ENCODE measurements at regions not wholly inside any gene's neighbourhood (a gene's known extent, or its start where the extent isn't known, plus 50 kb on each side); places are given as distances from the start of the nearest gene placed in this dataset.

DNA sequence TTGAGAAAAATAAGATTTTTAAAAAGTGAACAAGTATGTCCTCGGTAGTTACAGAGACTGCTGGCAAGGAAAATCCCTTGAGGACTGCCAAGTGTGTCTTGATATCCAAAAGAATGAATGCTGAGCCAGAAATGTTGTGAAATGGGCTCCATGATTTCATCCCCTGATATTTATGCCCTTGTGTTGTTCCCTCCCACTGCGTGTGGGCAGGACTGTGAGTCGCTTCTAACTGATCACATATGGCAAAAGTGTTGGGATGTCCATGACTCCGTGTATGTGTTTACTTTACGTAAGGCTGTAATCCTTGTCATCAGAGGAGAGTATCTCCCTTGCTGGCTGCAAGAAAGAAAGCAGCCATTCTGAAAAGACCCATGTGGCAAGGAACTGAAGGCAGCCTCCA is 285.1 kb downstream of the SS18 start:
- DNase-seq (ENCODE audit: low read depth), result no peak
- H3K4me3 ChIP-seq (ENCODE audit: low read depth, low read length), result no peak overlapping the region
- TF ChIP-seq, protein P1, sequence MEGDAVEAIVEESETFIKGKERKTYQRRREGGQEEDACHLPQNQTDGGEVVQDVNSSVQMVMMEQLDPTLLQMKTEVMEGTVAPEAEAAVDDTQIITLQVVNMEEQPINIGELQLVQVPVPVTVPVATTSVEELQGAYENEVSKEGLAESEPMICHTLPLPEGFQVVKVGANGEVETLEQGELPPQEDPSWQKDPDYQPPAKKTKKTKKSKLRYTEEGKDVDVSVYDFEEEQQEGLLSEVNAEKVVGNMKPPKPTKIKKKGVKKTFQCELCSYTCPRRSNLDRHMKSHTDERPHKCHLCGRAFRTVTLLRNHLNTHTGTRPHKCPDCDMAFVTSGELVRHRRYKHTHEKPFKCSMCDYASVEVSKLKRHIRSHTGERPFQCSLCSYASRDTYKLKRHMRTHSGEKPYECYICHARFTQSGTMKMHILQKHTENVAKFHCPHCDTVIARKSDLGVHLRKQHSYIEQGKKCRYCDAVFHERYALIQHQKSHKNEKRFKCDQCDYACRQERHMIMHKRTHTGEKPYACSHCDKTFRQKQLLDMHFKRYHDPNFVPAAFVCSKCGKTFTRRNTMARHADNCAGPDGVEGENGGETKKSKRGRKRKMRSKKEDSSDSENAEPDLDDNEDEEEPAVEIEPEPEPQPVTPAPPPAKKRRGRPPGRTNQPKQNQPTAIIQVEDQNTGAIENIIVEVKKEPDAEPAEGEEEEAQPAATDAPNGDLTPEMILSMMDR (IDR thresholded peaks at IDR 0.05; ENCODE audit: low read depth, low read length, missing control alignments), result no peak

DNA sequence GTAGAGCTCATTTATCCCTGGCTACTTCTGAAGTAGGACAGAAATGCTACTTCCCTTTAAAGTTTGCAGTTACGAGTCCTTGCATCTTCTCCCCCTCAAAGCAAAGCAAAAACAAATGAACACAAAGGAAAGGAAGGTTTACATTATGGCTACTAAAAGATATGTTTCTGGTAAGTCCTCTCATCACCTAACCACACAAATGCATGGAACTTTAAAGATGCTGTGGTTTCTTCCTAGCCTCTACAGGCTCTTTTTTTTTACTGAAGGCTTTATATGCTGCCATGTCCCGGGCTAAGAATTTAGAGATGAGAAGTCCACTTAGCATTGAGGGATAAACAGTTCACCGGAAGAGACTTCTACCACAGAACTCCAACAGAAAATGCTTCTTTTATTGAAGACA is 291.2 kb downstream of the SS18 start:
- TF ChIP-seq, protein P1 (IDR thresholded peaks at IDR 0.05; ENCODE audit: low read depth, low read length, missing control alignments), result no peak
- no peak for DNase-seq (ENCODE audit: low read depth)
- no peak overlapping the region for H3K4me3 ChIP-seq (ENCODE audit: low read depth, low read length)

DNA sequence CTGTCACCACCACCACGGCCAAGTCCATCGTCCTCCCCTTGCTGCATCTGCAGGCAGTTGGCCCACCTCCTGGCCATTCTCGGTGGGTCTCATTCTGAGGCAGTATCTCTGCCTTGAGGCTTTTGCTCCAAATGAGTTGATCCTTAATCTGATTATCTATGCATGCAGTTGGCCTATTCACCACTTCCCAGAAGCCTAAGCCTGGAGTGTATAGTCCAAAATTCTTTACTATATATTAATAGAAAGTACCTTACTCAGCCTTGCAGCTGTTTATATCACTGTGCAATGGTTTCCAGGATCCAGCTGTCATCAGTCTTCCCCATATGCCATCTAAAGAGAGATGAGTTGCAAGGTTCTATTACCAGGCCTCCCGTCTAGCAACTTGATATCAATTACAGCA is 292.4 kb downstream of the SS18 start:
- TF ChIP-seq, protein P1 (IDR thresholded peaks at IDR 0.05; ENCODE audit: low read depth, low read length, missing control alignments), result no peak
- H3K4me3 ChIP-seq (ENCODE audit: low read depth, low read length), result no peak overlapping the region
- no peak for DNase-seq (ENCODE audit: low read depth)

DNA sequence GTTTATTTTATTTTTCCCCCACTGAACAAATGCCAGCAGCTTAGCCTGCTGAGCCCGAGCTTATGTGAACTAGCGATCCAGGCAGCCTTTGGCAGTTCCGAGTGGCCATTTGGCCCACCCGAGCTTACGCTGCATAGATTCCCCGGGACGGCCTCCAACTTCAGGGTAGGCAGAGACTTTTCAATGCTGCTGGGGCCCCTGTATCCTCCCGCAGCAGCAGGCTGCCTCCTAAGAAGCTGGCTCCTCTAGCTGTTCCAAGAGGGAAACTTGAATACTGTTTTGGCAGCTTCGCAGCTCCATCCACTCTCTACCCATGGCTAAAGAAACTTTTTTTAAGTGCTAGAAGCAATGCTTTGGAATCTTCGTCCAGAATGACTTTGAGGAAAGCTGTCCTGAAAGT is 295.2 kb downstream of the SS18 start:
- TF ChIP-seq, protein P1 (IDR thresholded peaks at IDR 0.05; ENCODE audit: low read depth, low read length, missing control alignments), result no peak
- no peak for DNase-seq (ENCODE audit: low read depth)
- H3K4me3 ChIP-seq (ENCODE audit: low read depth, low read length), result no peak overlapping the region

DNA sequence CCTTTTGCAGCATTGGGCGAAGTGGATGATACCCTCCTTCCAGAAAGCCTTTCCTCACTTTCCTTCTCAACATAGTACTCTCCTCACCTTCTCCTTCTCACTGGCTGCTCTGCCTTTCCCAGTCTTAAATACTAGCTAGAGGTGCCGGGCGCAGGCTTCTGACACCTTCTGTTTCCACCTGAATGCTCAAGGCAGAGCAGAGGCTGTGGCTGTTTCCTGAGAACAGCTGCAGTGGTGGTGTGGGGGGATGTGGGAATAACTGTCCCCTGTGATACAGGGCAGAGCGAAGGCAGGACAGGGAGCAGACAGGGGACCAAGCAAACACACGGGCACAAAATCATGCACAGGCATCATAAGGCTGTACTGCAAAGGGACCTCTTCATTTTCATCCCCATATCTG is 303.1 kb downstream of the SS18 start:
- TF ChIP-seq, protein P1 (IDR thresholded peaks at IDR 0.05; ENCODE audit: low read depth, low read length, missing control alignments), result no peak
- no peak overlapping the region for H3K4me3 ChIP-seq (ENCODE audit: low read depth, low read length)
- no peak for DNase-seq (ENCODE audit: low read depth)

DNA sequence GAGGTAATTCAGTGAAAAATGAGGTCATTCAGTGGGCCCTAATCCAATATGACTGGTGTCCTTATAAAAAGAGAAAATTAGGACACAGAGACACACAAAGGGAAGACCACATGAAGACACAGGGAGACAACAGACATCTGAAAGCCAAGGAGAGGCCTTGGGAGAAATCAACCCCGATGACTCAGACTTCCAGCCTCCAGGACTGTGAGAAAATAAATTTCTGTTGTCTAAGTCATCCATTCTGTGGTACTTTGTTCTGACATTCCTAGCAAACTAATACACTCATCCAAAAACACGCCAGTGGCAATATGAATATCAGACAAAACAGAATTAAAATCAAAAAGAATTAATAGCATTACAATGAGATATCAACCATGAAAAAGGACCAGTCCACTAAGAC is 303.7 kb downstream of the SS18 start:
- TF ChIP-seq, protein P1 (IDR thresholded peaks at IDR 0.05; ENCODE audit: low read depth, low read length, missing control alignments), result no peak
- no peak for DNase-seq (ENCODE audit: low read depth)
- no peak overlapping the region for H3K4me3 ChIP-seq (ENCODE audit: low read depth, low read length)

DNA sequence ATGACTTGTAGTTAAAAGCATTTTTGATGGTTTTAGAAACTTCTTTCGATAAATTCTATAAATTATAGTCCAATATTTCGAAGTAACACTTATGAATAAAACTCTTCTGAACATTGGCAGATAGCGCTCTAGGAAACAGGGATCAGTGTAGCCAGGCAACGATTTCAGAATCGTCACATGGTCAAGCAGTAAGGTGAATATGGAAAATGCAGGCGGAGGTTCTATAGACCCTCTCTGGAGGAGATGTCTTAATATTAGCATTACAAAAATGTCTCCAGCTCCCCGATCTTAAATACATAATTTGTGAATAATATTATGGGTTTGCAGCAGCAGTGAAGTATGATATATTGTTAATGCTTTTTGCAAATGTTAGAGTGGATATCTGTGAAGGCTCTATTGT is 310.3 kb downstream of the SS18 start:
- TF ChIP-seq, protein P1 (IDR thresholded peaks at IDR 0.05; ENCODE audit: low read depth, low read length, missing control alignments), result no peak
- no peak overlapping the region for H3K4me3 ChIP-seq (ENCODE audit: low read depth, low read length)
- no peak for DNase-seq (ENCODE audit: low read depth)

Measured in GM12864 (cell line).